CD4-positive, CD25-positive, alpha-beta regulatory T cell (primary cell): ENCODE measurements at regions not wholly inside any gene's neighbourhood (a gene's known extent, or its start where the extent isn't known, plus 50 kb on each side); places are given as distances from the start of the nearest gene placed in this dataset.

Experiments
- ATAC-seq, 2 donors: fragments of 150-1000 bp; cut with Tn5 transposase; one replicate each; pipeline ENCODE4 v1.10.0; 2021; ENCODE audit warnings: low read depth in 2 of 2, moderate number of reproducible peaks in 2 of 2, moderate library complexity in 1 of 2
- DNase-seq, 3 donors: peaks; one replicate each; pipeline versions ENCODE4 v3.0.0 to v3.0.0-alpha.2; 2012 to 2022; ENCODE audit warnings: mixed read lengths in 1 of 3
- H3K27ac ChIP-seq: one replicate; pipeline ENCODE4 v1.7.0; 2013; ENCODE audit warnings: mild to moderate bottlenecking, low read length; ENCODE audit not compliant: insufficient read depth, poor library complexity, severe bottlenecking
- H3K27me3 ChIP-seq: one replicate; pipeline ENCODE4 v1.7.0; 2013; ENCODE audit warnings: low read length; ENCODE audit not compliant: control insufficient read depth, insufficient read depth
- H3K36me3 ChIP-seq: one replicate; pipeline ENCODE4 v1.7.0; 2013; ENCODE audit warnings: mild to moderate bottlenecking, low read length, moderate library complexity; ENCODE audit not compliant: control insufficient read depth, insufficient read depth
- H3K4me1 ChIP-seq: 2 replicates; pipeline ENCODE4 v1.7.0; 2013; ENCODE audit warnings: mild to moderate bottlenecking, low read length; ENCODE audit not compliant: insufficient read depth, control insufficient read depth, poor library complexity, severe bottlenecking
- H3K4me3 ChIP-seq: one replicate; pipeline ENCODE4 v1.7.0; 2013; ENCODE audit warnings: low read depth, mild to moderate bottlenecking, low read length, moderate library complexity
- H3K9me3 ChIP-seq, 2 experiments: 1 replicate in 1 of 2; 2 replicates in 1 of 2; pipeline ENCODE4 v1.7.0; 2013; ENCODE audit warnings: low read length in 2 of 2, mild to moderate bottlenecking in 1 of 2, moderate library complexity in 1 of 2; ENCODE audit not compliant: control insufficient read depth in 2 of 2
- H3K27ac Mint-ChIP-seq, 3 donors: one replicate each; pipeline ENCODE4 v1.8.0; 2020 to 2022; ENCODE audit warnings: mild to moderate bottlenecking in 3 of 3, mixed read lengths in 3 of 3, moderate library complexity in 2 of 3
- H3K27me3 Mint-ChIP-seq: one replicate; pipeline ENCODE4 v1.8.0; 2022; ENCODE audit warnings: mild to moderate bottlenecking, mixed read lengths
- H3K36me3 Mint-ChIP-seq: one replicate; pipeline ENCODE4 v1.8.0; 2020; ENCODE audit warnings: mixed read lengths
- H3K4me1 Mint-ChIP-seq, 4 donors: one replicate each; pipeline ENCODE4 v1.8.0; 2020 to 2022; ENCODE audit warnings: mixed read lengths in 4 of 4, mild to moderate bottlenecking in 1 of 4
- H3K4me3 Mint-ChIP-seq, 4 donors: one replicate each; pipeline ENCODE4 v1.8.0; 2020 to 2022; ENCODE audit warnings: mild to moderate bottlenecking in 4 of 4, mixed read lengths in 4 of 4, moderate library complexity in 3 of 4
- H3K9me3 Mint-ChIP-seq, 7 donors: one replicate each; pipeline ENCODE4 v1.8.0; 2020 to 2022; ENCODE audit warnings: mixed read lengths in 7 of 7, mild to moderate bottlenecking in 3 of 7, moderate library complexity in 2 of 7

DNA sequence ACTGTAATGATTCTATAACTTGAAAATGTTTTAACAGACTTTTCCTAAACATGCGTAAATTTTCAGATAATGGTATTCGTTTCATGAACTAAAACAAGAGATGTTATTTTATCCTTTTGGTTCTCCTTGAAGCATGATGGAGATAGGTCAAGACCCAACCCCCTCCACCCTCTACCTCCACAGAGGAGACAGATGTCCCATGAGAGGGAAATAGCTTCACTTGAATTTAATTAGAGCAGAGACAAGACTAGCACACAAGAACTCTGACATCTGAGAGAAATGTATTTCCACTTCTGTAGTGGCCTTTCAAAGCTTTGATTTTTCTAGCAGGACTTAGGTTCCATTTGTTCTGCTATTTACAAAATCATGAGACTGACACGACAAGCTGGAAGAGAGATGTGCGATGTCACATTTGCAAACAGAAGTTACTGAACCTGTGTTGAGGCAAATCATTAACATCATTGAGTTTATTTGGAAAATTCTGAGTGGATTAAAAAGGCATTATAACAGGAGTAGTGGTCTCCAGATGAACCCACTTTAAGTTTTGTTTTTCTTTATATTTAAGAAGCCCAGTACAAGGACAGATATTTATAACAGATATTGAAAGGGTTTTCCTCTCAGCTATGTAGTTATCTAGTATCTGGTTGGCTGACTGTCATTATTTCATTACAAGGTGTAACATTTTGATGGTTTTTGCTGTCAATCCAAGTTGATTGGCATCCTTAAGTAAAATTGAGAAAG, 276.2 kb downstream of the ASXL3 start:
- Mint-ChIP-seq H3K27ac (no peak overlapping the region), H3K9me3 (peaks cover 0 to 9% (median 1%) of the 10 kb centered on the region in 7 donors), H3K36me3 (no peaks in the 10 kb centered on the region), H3K27me3 (no peaks in the 10 kb centered on the region), H3K4me1 (no peaks in the 10 kb centered on the region), H3K4me3 (no peak overlapping the region)
- Histone ChIP-seq H3K36me3 (no peaks in the 10 kb centered on the region), H3K27me3 (no peaks in the 10 kb centered on the region), H3K27ac (no peak overlapping the region), H3K9me3 (no peaks in the 10 kb centered on the region), H3K4me3 (no peak overlapping the region), H3K4me1 (no peaks in the 10 kb centered on the region)
- ATAC-seq (no peak), DNase-seq (no peak)

DNA sequence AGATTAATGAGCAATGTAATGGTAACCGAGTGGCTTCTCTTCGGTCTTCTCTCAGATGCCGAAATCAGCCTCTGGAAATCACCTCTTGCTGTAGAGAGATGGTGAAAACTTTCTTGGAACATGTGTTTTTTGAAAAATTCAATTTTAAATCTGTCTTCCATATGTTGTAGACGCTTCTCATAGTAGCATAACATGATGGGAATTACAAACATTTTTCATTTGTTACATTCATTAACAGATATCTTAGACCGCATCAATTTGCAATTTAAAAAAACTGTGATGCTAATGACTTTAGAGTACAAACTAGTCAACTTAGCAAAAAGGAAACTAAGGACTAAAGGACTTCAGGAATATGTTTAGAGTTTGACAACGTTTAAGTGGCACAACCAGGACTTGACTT, 275.2 kb downstream of the ASXL3 start:
- no peaks in the 10 kb centered on the region for H3K36me3 ChIP-seq
- H3K4me3 Mint-ChIP-seq: no peak overlapping the region
- ATAC-seq: no peak
- no peaks in the 10 kb centered on the region for H3K27me3 ChIP-seq
- H3K9me3 ChIP-seq: no peaks in the 10 kb centered on the region
- no peak overlapping the region for H3K4me3 ChIP-seq
- no peak overlapping the region for H3K27ac Mint-ChIP-seq
- no peak for DNase-seq
- H3K27me3 Mint-ChIP-seq: no peaks in the 10 kb centered on the region
- no peak overlapping the region for H3K27ac ChIP-seq
- H3K4me1 Mint-ChIP-seq: no peaks in the 10 kb centered on the region
- no peaks in the 10 kb centered on the region for H3K36me3 Mint-ChIP-seq
- peaks cover 0 to 11% (median 3%) of the 10 kb centered on the region in 7 donors for H3K9me3 Mint-ChIP-seq
- H3K4me1 ChIP-seq: no peaks in the 10 kb centered on the region

DNA sequence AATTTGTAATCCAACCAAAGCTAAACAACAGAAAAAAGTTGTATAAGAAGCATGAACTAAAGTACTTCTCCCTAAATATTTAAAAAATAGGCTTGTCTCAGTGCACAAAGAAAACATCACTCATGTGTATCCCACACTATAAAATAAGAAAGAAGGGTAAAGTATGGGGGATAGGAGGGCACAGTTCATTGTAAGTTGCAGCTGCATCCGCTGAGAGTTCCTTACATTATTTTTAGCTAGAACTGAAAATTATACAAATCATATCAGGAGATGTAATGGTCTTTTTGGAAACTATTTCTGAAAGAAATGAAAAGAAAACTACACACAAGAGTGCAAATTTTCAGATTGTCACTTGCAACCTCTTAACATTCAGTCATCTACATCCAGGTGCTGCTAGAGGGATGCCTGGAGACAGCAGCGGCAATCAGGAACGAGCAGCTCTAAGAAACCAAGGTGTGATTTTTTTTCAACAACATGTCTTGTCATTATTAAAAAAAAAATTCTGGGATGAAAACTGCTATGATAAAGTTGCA, 273.6 kb downstream of the ASXL3 start:
- Mint-ChIP-seq H3K4me1 (no peaks in the 10 kb centered on the region), H3K9me3 (peaks cover 0 to 18% (median 5%) of the 10 kb centered on the region in 7 donors), H3K36me3 (no peaks in the 10 kb centered on the region), H3K27ac (no peak overlapping the region), H3K27me3 (no peaks in the 10 kb centered on the region), H3K4me3 (no peak overlapping the region)
- no peak overlapping the region for H3K4me3 ChIP-seq
- no peaks in the 10 kb centered on the region for H3K36me3 ChIP-seq
- no peaks in the 10 kb centered on the region for H3K4me1 ChIP-seq
- DNase-seq (no peak), ATAC-seq (no peak)
- no peak overlapping the region for H3K27ac ChIP-seq
- H3K27me3 ChIP-seq: no peaks in the 10 kb centered on the region
- no peaks in the 10 kb centered on the region for H3K9me3 ChIP-seq

DNA sequence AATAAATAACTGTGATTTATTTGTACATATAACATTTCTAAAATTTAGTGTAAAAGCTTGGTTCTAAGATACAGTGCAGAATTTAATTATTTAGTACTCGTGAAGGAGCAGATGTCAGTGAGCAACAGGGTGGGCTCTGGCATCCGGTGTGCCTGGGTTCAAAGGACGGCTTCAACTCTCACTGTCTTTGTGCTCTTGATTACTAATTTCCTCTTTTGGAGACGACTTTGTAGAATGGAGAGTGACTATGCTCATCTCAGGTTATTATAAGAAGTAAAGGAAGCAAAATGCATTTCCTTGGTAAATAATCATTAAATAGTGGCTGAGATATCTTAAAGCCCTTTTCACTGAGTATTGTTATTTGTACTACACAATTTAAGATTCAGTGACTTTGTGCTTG, 271.7 kb downstream of the ASXL3 start:
- DNase-seq (no peak), ATAC-seq (no peak)
- H3K4me1 Mint-ChIP-seq: no peaks in the 10 kb centered on the region
- H3K4me1 ChIP-seq: no peaks in the 10 kb centered on the region
- H3K27ac Mint-ChIP-seq: no peak overlapping the region
- H3K27me3 Mint-ChIP-seq: no peaks in the 10 kb centered on the region
- H3K27ac ChIP-seq: no peak overlapping the region
- no peaks in the 10 kb centered on the region for H3K36me3 ChIP-seq
- no peak overlapping the region for H3K4me3 ChIP-seq
- no peaks in the 10 kb centered on the region for H3K36me3 Mint-ChIP-seq
- H3K9me3 ChIP-seq: no peaks in the 10 kb centered on the region
- H3K4me3 Mint-ChIP-seq: no peak overlapping the region
- peaks cover 0 to 19% (median 6%) of the 10 kb centered on the region in 7 donors for H3K9me3 Mint-ChIP-seq
- no peaks in the 10 kb centered on the region for H3K27me3 ChIP-seq

DNA sequence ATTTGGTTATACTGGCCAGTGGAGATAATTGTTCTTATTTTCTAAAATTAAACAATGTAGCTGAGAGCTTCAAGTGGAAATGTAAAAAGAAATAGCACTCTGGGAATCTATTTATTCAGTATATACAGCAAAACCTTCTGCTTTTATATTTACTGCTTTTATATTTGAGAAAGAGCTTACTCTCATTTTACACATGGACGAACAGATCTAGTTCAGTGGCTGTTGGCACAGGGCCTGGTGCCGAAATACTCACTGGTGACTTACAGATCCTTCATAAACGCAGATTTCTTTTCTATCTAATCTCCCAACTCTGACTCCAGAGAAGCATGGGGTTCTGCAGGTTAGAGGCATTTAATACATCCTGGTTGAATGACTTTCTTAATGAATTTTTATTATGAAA, 266.2 kb downstream of the ASXL3 start:
- Mint-ChIP-seq H3K4me1 (no peaks in the 10 kb centered on the region), H3K4me3 (no peak overlapping the region), H3K36me3 (no peaks in the 10 kb centered on the region), H3K9me3 (peaks cover 0 to 12% (median 8%) of the 10 kb centered on the region in 7 donors), H3K27ac (no peak overlapping the region), H3K27me3 (no peaks in the 10 kb centered on the region)
- Histone ChIP-seq H3K36me3 (no peaks in the 10 kb centered on the region), H3K27me3 (no peaks in the 10 kb centered on the region), H3K27ac (no peak overlapping the region), H3K9me3 (no peaks in the 10 kb centered on the region), H3K4me3 (no peak overlapping the region), H3K4me1 (no peaks in the 10 kb centered on the region)
- DNase-seq (no peak), ATAC-seq (no peak)

DNA sequence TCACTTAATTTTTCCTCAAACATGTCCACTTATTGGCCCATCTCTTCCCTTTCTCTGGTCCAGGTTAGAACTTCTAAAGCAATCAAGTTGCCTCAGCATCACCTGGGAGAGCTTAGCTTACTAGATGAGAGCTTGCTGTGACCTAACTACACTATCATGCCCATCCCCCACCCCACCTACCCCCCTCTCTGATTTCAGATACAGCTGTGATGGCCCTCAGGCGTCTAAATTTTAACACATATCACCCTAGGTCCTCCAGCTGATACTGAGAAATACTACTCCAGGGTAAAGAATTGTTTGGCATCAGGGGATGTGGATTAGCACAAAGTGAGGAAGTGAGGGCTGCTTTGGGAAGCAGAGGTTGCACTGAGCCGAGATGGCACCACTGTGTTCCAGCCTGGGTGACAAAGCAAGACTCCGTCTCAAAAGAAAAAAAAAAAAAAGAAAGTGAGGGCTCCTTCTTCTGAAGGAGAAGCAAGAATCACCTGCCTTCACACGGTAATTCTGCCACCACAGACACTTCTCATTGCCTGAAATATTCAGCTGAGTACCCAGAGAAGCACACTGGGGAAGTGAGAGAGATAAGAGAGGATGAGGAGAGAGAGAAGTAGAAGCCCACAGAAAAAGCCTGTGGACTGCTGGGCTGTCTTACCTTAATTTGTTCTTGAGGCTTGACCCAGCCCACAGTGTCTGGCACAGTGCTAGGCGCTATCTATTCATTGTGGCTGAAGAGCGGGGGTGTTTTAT, 263.4 kb downstream of the ASXL3 start:
- no peaks in the 10 kb centered on the region for H3K27me3 ChIP-seq
- ATAC-seq: no peak
- peaks cover 3 to 15% (median 8%) of the 10 kb centered on the region in 7 donors for H3K9me3 Mint-ChIP-seq

DNA sequence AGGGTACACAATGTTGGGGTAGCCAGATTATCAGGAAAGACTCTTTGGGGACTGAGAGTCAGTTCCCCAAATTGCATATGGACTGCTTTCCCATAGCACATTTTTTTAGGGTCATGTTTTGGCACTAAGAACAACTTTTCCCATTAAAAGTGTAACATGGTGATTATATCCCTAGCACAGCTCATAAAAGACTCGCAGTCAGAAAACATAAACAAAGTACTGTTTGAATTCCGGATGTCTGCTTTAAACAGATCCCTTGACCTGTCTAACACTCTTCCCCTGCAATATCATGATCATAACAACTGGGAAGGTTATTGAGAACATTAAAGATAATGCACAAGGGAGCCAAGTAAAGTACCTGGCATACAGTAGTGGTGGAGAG, 262.2 kb downstream of the ASXL3 start:
- H3K4me1 Mint-ChIP-seq: no peaks in the 10 kb centered on the region
- peaks cover 1 to 16% (median 6%) of the 10 kb centered on the region in 7 donors for H3K9me3 Mint-ChIP-seq
- no peak overlapping the region for H3K27ac Mint-ChIP-seq
- H3K36me3 ChIP-seq: no peaks in the 10 kb centered on the region
- no peak overlapping the region for H3K4me3 ChIP-seq
- H3K9me3 ChIP-seq: no peaks in the 10 kb centered on the region
- H3K4me1 ChIP-seq: no peaks in the 10 kb centered on the region
- no peak for DNase-seq
- H3K4me3 Mint-ChIP-seq: no peak overlapping the region
- ATAC-seq: no peak
- no peak overlapping the region for H3K27ac ChIP-seq
- H3K27me3 Mint-ChIP-seq: no peaks in the 10 kb centered on the region
- no peaks in the 10 kb centered on the region for H3K36me3 Mint-ChIP-seq
- no peaks in the 10 kb centered on the region for H3K27me3 ChIP-seq

More for the DNA sequence above, 263.4 kb downstream of the ASXL3 start:
- no peak for DNase-seq
- Mint-ChIP-seq H3K4me3 (no peak overlapping the region), H3K4me1 (no peaks in the 10 kb centered on the region), H3K27ac (no peak overlapping the region), H3K36me3 (no peaks in the 10 kb centered on the region), H3K27me3 (no peaks in the 10 kb centered on the region)
- no peaks in the 10 kb centered on the region for H3K9me3 ChIP-seq
- no peak overlapping the region for H3K4me3 ChIP-seq
- no peak overlapping the region for H3K27ac ChIP-seq
- no peaks in the 10 kb centered on the region for H3K4me1 ChIP-seq
- H3K36me3 ChIP-seq: no peaks in the 10 kb centered on the region
